SK-N-SH treated with all-trans-retinoic acid at 6 μM for 48 hours (cell line): ENCODE measurements at regions not wholly inside any gene's neighbourhood (a gene's known extent, or its start where the extent isn't known, plus 50 kb on each side); places are given as distances from the start of the nearest gene placed in this dataset.

Source experiments
- ATAC-seq: fragments of 200-7000 bp; cut with Tn5 transposase; 3 replicates; pipeline ENCODE4 v1.9.1; 2020; ENCODE audit warnings: mild to moderate bottlenecking, moderate library complexity
- ARNTL ChIP-seq: fragments of 450-650 bp; formaldehyde crosslinking; IDR thresholded peaks from 2 replicates; pipeline ENCODE4 v1.5.0; 2020; ENCODE audit warnings: low read depth, mild to moderate bottlenecking, moderate library complexity, borderline replicate concordance
- BACH2 ChIP-seq: fragments of 250-450 bp; sonication (Bioruptor Pico); IDR thresholded peaks from 2 replicates; pipeline ENCODE4 v1.9.0; 2021; ENCODE audit warnings: mild to moderate bottlenecking, borderline replicate concordance
- CSDC2 ChIP-seq: fragments of 250-450 bp; sonication (Bioruptor Pico); IDR thresholded peaks from 2 replicates; pipeline ENCODE4 v1.5.0; 2020; ENCODE audit warnings: mild to moderate bottlenecking, moderate library complexity
- CSRNP3 ChIP-seq: fragments of 250-450 bp; sonication (Bioruptor Pico); IDR thresholded peaks from 2 replicates; pipeline ENCODE4 v1.5.1; 2021; ENCODE audit warnings: mild to moderate bottlenecking, moderate library complexity
- ESRRG ChIP-seq: fragments of 250-450 bp; sonication (Bioruptor Pico); IDR thresholded peaks from 2 replicates; pipeline ENCODE4 v1.6.1; 2021; ENCODE audit warnings: mild to moderate bottlenecking
- GLIS3 ChIP-seq: fragments of 250-450 bp; sonication (Bioruptor Pico); IDR thresholded peaks from 2 replicates; pipeline ENCODE4 v1.5.0; 2020; ENCODE audit warnings: mild to moderate bottlenecking, moderate library complexity
- ISL1 ChIP-seq: fragments of 250-450 bp; sonication (Bioruptor Pico); IDR thresholded peaks from 2 replicates; pipeline ENCODE4 v2.1.2; 2022; ENCODE audit warnings: mild to moderate bottlenecking, moderate library complexity
- OSR1 ChIP-seq: fragments of 250-450 bp; sonication (Bioruptor Pico); IDR thresholded peaks from 2 replicates; pipeline ENCODE4 v1.8.0; 2022; ENCODE audit warnings: moderate library complexity, mild to moderate bottlenecking, inconsistent platforms
- POU6F1 ChIP-seq: fragments of 250-450 bp; sonication (Bioruptor Pico); IDR thresholded peaks from 2 replicates; pipeline ENCODE4 v1.8.0; 2021; ENCODE audit warnings: low read depth, mild to moderate bottlenecking, moderate library complexity, borderline replicate concordance
- RARB ChIP-seq: fragments of 250-450 bp; sonication (Bioruptor Pico); IDR thresholded peaks from 2 replicates; pipeline ENCODE4 v1.8.0; 2021; ENCODE audit warnings: mild to moderate bottlenecking, moderate library complexity
- SNAI2 ChIP-seq: fragments of 250-450 bp; sonication (Bioruptor Pico); IDR thresholded peaks from 2 replicates; pipeline ENCODE4 v1.5.0; 2020; ENCODE audit warnings: mild to moderate bottlenecking, moderate library complexity
- TCF4 ChIP-seq: fragments of 250-450 bp; sonication (Bioruptor Pico); IDR thresholded peaks from 2 replicates; pipeline ENCODE4 v1.8.0; 2021; ENCODE audit warnings: mild to moderate bottlenecking, moderate library complexity, borderline replicate concordance
- TOX ChIP-seq: fragments of 250-450 bp; sonication (Bioruptor Pico); IDR thresholded peaks from 2 replicates; pipeline ENCODE4 v1.8.0; 2021; ENCODE audit warnings: mild to moderate bottlenecking, moderate library complexity, borderline replicate concordance
- ZC3H10 ChIP-seq: fragments of 250-450 bp; sonication (Bioruptor Pico); IDR thresholded peaks from 2 replicates; pipeline ENCODE4 v1.5.1; 2021; ENCODE audit warnings: mild to moderate bottlenecking, moderate library complexity
- ZFP30 ChIP-seq: fragments of 450-650 bp; formaldehyde crosslinking; IDR thresholded peaks from 2 replicates; pipeline ENCODE4 v1.5.0; 2022; ENCODE audit warnings: mild to moderate bottlenecking, moderate library complexity
- ZNF565 ChIP-seq: fragments of 450-650 bp; formaldehyde crosslinking; conservative IDR thresholded peaks from 2 replicates; pipeline ENCODE4 v1.5.0; 2020; ENCODE audit warnings: low read depth, mild to moderate bottlenecking, moderate library complexity
- ZNF70 ChIP-seq: fragments of 450-650 bp; formaldehyde crosslinking; IDR thresholded peaks from 2 replicates; pipeline ENCODE4 v1.5.0; 2020; ENCODE audit warnings: mild to moderate bottlenecking, moderate library complexity
- ZNF8 ChIP-seq: fragments of 450-650 bp; formaldehyde crosslinking; IDR thresholded peaks from 2 replicates; pipeline ENCODE4 v1.5.0; 2020; ENCODE audit warnings: mild to moderate bottlenecking, moderate library complexity
- TF ChIP-seq, protein P1 (sequence below): fragments of 250-450 bp; sonication (Bioruptor Pico); IDR thresholded peaks from 2 replicates; pipeline ENCODE4 v1.5.1; 2020; ENCODE audit warnings: low read depth, mild to moderate bottlenecking, moderate library complexity
- TF ChIP-seq, protein P2 (sequence below): fragments of 250-450 bp; sonication (Bioruptor Pico); IDR thresholded peaks from 2 replicates; pipeline ENCODE4 v1.5.0; 2020; ENCODE audit warnings: mild to moderate bottlenecking, moderate library complexity
- TF ChIP-seq, protein P3 (sequence below): fragments of 250-450 bp; sonication (Bioruptor Pico); IDR thresholded peaks from 2 replicates; pipeline ENCODE4 v1.8.0; 2020; ENCODE audit warnings: mild to moderate bottlenecking, moderate library complexity, borderline replicate concordance

GRCh38 chr10:106313041-106313440 is 851.5 kb downstream of the SORCS1 start:
- TF ChIP-seq RARB: no peak
- no peak for TF ChIP-seq OSR1 (CRISPR knock-in tag)
- TF ChIP-seq ARNTL (CRISPR knock-in tag): no peak
- TF ChIP-seq TOX (CRISPR knock-in tag): no peak
- no peak for TF ChIP-seq ZNF8 (CRISPR knock-in tag)
- no peak for TF ChIP-seq ZFP30 (CRISPR knock-in tag)
- no peak for TF ChIP-seq ZC3H10 (CRISPR knock-in tag)
- TF ChIP-seq SNAI2 (CRISPR knock-in tag): no peak
- no peak for TF ChIP-seq ZNF565 (CRISPR knock-in tag)
- TF ChIP-seq ISL1 (CRISPR knock-in tag): no peak
- TF ChIP-seq, protein P1, sequence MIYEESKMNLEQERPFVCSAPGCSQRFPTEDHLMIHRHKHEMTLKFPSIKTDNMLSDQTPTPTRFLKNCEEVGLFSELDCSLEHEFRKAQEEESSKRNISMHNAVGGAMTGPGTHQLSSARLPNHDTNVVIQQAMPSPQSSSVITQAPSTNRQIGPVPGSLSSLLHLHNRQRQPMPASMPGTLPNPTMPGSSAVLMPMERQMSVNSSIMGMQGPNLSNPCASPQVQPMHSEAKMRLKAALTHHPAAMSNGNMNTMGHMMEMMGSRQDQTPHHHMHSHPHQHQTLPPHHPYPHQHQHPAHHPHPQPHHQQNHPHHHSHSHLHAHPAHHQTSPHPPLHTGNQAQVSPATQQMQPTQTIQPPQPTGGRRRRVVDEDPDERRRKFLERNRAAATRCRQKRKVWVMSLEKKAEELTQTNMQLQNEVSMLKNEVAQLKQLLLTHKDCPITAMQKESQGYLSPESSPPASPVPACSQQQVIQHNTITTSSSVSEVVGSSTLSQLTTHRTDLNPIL (CRISPR knock-in tag): no peak
- no peak for TF ChIP-seq ESRRG (CRISPR knock-in tag)
- TF ChIP-seq ZNF70: no peak
- TF ChIP-seq POU6F1 (CRISPR knock-in tag): no peak
- TF ChIP-seq, protein P2, sequence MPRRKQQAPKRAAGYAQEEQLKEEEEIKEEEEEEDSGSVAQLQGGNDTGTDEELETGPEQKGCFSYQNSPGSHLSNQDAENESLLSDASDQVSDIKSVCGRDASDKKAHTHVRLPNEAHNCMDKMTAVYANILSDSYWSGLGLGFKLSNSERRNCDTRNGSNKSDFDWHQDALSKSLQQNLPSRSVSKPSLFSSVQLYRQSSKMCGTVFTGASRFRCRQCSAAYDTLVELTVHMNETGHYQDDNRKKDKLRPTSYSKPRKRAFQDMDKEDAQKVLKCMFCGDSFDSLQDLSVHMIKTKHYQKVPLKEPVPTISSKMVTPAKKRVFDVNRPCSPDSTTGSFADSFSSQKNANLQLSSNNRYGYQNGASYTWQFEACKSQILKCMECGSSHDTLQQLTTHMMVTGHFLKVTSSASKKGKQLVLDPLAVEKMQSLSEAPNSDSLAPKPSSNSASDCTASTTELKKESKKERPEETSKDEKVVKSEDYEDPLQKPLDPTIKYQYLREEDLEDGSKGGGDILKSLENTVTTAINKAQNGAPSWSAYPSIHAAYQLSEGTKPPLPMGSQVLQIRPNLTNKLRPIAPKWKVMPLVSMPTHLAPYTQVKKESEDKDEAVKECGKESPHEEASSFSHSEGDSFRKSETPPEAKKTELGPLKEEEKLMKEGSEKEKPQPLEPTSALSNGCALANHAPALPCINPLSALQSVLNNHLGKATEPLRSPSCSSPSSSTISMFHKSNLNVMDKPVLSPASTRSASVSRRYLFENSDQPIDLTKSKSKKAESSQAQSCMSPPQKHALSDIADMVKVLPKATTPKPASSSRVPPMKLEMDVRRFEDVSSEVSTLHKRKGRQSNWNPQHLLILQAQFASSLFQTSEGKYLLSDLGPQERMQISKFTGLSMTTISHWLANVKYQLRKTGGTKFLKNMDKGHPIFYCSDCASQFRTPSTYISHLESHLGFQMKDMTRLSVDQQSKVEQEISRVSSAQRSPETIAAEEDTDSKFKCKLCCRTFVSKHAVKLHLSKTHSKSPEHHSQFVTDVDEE: no peak
- TF ChIP-seq BACH2 (CRISPR knock-in tag): no peak
- TF ChIP-seq, all 23 proteins: peak for 0

GRCh38 chr10:106312087-106312486 is 852.4 kb downstream of the SORCS1 start:
- no peak for ATAC-seq
- no peak for TF ChIP-seq ARNTL (CRISPR knock-in tag)
- TF ChIP-seq TOX (CRISPR knock-in tag): no peak
- TF ChIP-seq BACH2 (CRISPR knock-in tag): no peak
- TF ChIP-seq TCF4 (CRISPR knock-in tag): no peak
- TF ChIP-seq ESRRG (CRISPR knock-in tag): no peak
- TF ChIP-seq ZNF70: no peak
- TF ChIP-seq ZNF565 (CRISPR knock-in tag): no peak
- no peak for TF ChIP-seq ZFP30 (CRISPR knock-in tag)
- TF ChIP-seq OSR1 (CRISPR knock-in tag): no peak
- TF ChIP-seq, protein P3, sequence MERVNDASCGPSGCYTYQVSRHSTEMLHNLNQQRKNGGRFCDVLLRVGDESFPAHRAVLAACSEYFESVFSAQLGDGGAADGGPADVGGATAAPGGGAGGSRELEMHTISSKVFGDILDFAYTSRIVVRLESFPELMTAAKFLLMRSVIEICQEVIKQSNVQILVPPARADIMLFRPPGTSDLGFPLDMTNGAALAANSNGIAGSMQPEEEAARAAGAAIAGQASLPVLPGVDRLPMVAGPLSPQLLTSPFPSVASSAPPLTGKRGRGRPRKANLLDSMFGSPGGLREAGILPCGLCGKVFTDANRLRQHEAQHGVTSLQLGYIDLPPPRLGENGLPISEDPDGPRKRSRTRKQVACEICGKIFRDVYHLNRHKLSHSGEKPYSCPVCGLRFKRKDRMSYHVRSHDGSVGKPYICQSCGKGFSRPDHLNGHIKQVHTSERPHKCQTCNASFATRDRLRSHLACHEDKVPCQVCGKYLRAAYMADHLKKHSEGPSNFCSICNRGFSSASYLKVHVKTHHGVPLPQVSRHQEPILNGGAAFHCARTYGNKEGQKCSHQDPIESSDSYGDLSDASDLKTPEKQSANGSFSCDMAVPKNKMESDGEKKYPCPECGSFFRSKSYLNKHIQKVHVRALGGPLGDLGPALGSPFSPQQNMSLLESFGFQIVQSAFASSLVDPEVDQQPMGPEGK: no peak
- TF ChIP-seq CSRNP3: no peak

More at GRCh38 chr10:106313041-106313440, 851.5 kb downstream of the SORCS1 start:
- ATAC-seq: no peak

- ATAC-seq: no peak
- TF ChIP-seq, protein P2: no peak
- TF ChIP-seq ZFP30 (CRISPR knock-in tag) (no peak), GLIS3 (CRISPR knock-in tag) (no peak), CSDC2 (CRISPR knock-in tag) (no peak), ARNTL (CRISPR knock-in tag) (no peak), ZNF565 (CRISPR knock-in tag) (no peak), RARB (no peak)
- TF ChIP-seq, protein P3: no peak
- TF ChIP-seq, protein P1 (CRISPR knock-in tag): no peak
Observed at GRCh38 chr10:106311590-106311989, 852.9 kb downstream of the SORCS1 start.
